GM19395 (cell line): ENCODE measurements at regions not wholly inside any gene's neighbourhood (a gene's known extent, or its start where the extent isn't known, plus 50 kb on each side); places are given as distances from the start of the nearest gene placed in this dataset.
"Not testable (repeated sequence)": the region's sequence is repeated elsewhere in the genome, so short reads cannot be mapped to it uniquely, and the experiment has no call there.

Source experiments
- ATAC-seq: cut with Tn5 transposase; IDR thresholded peaks from one replicate; pipeline ENCODE4 v1.9.1; 2021; ENCODE audit warnings: mild to moderate bottlenecking, moderate library complexity; ENCODE audit not compliant: unreplicated experiment

GRCh38 chr12:116360579-116361413 is 83.3 kb upstream of the MED13L start:
- no peak for ATAC-seq

DNA sequence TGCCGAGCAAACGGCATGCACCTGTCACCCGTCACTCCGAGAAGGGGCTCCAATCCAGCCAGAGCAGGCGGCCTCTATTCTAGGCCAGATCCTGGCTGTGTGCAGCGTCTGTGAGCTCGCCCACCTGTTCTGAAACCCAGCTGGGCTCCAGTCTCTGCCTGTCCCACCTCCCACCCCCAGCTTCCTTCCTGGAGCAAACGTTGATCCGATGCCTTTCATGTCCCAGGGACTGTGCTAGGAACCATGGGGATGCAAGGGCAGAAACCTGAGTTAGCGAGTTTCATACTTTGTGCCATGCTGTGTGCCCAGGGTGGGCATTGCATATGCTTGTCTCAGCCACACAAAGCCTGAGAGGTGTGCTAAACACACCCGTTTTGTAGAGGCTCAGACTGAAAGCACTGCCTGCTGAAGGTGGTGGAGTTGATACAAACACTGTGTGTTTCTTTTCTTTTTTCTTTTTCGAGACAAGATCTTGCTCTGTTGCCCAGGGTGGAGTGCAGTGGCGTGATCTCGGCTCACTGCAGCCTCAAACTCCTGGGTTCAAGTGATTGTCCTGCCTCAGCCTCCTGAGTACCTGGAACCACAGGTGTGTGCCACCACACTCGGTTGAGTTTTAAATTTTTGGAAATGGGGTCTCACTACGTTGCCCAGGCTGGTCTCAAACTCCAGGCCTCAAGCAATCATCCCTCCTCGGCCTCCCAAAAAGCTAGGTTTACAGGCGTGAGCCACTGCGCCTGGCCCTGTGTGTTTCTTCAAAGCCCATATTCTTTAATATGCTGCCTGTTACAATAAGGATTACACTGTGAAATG is 84.1 kb upstream of the MED13L start:
- no peak for ATAC-seq

DNA sequence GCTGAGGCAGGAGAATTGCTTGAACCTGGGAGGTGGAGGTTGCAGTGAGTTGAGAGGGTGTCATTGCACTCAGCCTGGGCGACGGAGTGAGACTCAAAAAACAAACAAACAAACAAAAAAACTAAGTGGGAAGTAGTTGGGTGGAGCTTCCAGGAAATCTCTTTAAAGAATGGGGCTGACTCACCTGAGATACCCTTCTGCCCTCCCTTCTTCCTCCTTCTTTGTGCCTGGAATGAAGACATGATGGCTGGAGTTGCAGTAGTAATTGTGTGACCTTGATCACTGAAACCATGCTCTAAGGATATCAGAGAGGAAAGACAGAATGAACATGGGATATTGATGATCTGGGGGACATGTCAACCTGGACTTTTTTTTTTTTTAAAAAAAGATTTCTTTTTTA is 87.6 kb upstream of the MED13L start:
- no peak for ATAC-seq

- ATAC-seq: no peak
These were observed 88.3 kb upstream of the MED13L start for GRCh38 chr12:116365606-116366455.

- no peak for ATAC-seq
These were observed 88.9 kb upstream of the MED13L start for GRCh38 chr12:116366456-116366776.

- no peak for ATAC-seq
These were observed 89.3 kb upstream of the MED13L start for GRCh38 chr12:116366824-116367223.

- no peak for ATAC-seq
These were observed 91.0 kb upstream of the MED13L start for GRCh38 chr12:116368196-116369194.

GRCh38 chr12:116370004-116370404 is 92.5 kb upstream of the MED13L start:
- no peak for ATAC-seq

- no peak for ATAC-seq
These were observed 93.5 kb upstream of the MED13L start for GRCh38 chr12:116370886-116371580.

- no peak for ATAC-seq
These were observed 95.3 kb upstream of the MED13L start for GRCh38 chr12:116372815-116373214.

DNA sequence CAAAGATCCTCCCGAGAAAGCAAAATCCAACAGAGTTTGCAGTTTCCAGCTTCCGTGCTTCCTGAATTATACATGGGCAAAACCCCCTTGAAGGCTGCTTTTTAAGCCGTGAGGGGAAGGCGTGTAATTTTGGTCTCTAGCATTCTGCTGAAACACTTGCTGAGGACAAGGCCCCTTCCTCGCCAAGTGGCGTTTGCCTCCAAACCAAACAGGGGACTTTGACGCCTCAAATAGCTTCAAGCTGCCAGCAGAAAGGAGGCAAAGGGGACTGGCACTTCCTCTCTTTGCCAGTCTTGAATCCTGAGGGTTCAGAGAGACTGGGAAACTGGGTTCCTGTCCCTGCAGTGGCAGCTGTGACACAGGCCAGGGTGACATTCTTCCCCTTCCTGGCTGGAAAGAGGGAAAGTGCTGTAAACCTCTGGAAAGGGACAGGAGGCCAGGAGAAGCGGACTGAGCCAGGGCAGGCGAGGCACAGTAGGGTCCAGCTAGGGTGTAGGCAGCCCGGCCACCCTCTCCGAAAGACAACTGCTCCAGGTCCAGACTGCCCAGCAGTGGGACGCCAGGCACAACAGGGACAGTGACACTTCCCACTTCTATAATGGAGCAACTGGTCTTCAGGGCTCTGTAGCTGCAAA is 96.2 kb upstream of the MED13L start:
- no peak for ATAC-seq

- ATAC-seq: no peak
These were observed 96.7 kb upstream of the MED13L start for GRCh38 chr12:116374207-116374606.

DNA sequence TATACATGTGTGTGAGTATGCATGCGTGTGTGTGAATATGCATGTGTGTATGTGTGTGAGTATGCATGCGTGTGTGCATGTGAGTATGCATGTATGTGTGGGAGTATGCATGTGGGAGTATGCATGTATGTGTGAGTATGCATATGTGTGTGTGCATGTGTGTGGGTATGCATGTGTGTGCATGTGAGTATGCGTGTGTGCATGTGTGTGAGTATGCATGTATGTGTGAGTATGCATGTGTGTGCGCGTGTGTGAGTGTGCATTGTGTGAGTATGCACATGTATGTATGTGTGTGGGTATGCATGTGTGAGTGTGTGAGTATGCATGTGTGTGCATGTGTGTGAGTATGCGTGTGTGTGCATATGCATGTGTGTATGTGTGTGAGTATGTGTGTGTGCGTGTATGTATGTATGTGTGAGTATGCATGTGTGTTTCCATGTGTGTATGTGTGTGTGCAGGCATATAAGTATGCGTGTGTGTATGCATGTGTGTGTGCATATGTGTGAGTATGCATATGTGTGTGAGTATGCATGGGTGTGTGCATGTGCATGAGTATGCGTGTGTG is 97.9 kb upstream of the MED13L start:
- ATAC-seq: no peak

GRCh38 chr12:116376354-116377193 is 99.1 kb upstream of the MED13L start:
- no peak for ATAC-seq

GRCh38 chr12:116377194-116377571 is 99.7 kb upstream of the MED13L start:
- ATAC-seq: not testable (repeated sequence)

DNA sequence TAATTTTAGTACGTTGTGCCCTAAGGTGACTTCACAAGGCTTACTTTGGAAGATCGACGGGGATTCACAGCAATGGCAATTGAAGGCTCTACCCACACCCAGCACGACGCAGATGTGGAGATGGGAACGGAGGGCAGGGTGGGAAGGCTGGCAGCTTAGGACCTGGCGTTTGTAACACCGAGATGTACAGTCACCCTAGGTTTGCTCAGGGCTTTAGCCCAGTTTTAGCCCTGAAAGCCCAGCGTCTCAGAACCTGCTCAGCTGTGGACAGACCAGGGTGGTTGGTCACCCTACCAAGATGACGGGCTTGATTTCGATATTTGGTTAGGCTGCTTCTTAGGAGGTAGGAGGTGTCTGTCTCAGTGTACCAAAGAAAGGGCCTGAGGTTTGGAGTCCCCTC is 100.5 kb upstream of the MED13L start:
- no peak for ATAC-seq

DNA sequence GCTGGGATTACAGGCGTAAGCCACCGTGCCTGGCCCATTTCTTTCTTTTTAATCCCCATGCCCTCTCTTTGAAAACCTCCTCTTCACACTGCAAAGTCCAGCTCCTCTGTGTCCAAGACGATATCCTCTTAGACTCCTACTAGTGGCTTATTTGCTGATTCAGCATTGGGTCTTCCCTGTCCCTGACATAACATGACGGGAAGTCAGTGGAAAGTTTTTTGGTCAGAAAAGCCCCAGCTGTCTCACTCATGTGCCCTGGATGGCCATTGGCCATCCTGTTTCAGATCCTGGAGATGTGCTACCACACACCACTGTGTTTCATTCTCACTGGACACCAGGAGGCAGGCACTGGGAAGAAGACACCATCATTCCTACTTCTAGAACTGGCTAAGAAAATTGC is 102.6 kb upstream of the MED13L start:
- no peak for ATAC-seq

DNA sequence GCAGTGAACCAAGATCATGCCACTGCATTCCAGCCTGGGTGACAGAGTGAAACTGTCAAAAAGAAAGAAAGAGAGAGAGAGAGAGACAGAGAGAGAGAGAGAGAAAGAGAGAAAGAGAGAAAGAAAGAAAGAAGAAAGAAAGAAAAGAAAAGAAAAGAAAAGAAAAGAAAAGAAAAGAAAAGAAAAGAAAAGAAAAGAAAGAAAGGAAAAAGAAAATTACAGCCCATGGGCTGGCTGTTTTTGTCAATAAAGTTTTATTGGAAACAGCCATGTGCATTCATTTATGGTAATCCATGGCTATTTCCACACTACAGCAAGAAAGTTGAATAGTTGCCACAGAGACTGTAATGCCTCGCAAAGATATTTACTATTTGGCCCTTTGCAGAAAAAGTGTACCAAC is 103.2 kb upstream of the MED13L start:
- ATAC-seq: not testable (repeated sequence)
